HG02798 (cell line): ENCODE measurements at regions not wholly inside any gene's neighbourhood (a gene's known extent, or its start where the extent isn't known, plus 50 kb on each side); places are given as distances from the start of the nearest gene placed in this dataset.

Experiments
- ATAC-seq: cut with Tn5 transposase; IDR thresholded peaks from one replicate; pipeline ENCODE4 v1.9.1; 2021; ENCODE audit warnings: mild to moderate bottlenecking; ENCODE audit not compliant: unreplicated experiment, poor library complexity

- no peak for ATAC-seq
Measured at GRCh38 chr6:24016286-24016685, 109.7 kb upstream of the NRSN1 start.

- ATAC-seq: no peak
Measured at GRCh38 chr6:24016857-24017256, 109.2 kb upstream of the NRSN1 start.

DNA sequence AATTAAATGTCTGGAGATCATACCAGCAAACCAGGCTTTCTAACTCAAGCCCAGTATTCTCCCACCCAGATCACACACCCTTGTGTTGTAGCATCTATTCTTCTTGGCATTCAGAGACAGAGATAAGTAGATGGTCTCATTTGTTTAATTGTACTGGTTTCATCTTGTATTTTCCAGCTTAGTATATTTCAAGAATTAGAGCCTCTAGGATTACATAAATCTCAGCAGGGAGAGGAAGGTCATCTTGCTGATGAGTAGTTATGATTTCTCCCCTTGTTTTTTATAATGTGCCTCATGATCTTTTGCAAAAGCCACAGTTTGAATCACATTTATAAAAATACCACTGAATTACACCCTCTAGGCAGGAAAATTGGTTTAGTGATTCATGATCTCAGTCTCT is 106.6 kb upstream of the NRSN1 start:
- ATAC-seq: no peak

DNA sequence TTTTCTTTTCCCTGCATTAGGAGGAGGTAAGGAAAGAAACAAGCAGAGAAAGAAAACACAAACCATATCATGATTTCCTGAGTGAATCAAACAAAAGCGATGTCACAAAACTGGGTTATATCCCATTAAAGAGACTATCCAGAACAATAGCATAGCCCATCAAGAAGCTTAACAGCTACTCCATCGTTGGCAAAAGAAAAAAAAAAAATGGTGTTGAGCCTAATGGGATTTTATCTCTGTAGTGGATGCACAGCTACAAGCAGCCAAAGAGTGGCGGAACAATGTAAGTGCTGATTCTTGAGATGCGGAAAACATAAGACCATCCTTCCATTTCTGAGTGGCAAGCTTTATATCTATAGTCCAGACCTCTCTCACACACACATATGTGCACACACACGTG is 106.2 kb upstream of the NRSN1 start:
- ATAC-seq: no peak

DNA sequence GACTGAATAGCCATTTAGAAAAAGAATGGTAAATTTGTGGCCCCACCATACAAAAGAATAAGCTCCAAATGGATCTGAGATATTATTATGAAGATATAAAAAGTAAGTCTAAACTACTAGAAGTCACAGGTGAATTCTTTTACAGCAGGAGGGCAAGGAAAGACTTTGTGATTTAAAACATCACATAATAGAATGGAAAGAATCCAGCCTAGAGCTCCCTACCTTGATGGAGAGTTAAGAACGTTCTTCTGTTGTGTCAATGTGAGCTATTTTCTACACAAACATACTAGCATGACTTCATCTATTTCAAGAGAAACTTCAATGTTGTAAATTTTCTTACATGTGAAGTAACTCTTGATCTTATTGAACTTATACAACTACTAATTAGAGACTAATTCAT is 100.0 kb upstream of the NRSN1 start:
- no peak for ATAC-seq

DNA sequence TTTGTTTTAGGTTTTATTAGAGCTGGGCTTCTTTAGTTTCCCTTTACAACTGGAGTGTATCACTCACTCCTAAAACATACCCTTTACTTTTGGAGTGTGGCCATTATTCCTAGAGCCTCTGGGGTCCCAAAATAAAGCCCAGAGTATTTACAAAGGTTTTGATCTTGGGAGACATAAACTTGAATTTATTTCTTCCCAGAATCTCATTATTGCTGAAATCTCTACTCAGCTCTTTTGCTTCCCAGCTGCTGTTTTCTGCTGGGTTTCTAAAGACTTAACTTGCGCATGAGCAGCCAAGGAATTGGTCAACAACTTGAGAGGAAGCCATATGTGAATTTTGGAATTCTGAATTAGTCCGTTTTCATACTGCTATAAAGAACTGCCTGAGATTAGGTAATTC is 94.5 kb upstream of the NRSN1 start:
- no peak for ATAC-seq

DNA sequence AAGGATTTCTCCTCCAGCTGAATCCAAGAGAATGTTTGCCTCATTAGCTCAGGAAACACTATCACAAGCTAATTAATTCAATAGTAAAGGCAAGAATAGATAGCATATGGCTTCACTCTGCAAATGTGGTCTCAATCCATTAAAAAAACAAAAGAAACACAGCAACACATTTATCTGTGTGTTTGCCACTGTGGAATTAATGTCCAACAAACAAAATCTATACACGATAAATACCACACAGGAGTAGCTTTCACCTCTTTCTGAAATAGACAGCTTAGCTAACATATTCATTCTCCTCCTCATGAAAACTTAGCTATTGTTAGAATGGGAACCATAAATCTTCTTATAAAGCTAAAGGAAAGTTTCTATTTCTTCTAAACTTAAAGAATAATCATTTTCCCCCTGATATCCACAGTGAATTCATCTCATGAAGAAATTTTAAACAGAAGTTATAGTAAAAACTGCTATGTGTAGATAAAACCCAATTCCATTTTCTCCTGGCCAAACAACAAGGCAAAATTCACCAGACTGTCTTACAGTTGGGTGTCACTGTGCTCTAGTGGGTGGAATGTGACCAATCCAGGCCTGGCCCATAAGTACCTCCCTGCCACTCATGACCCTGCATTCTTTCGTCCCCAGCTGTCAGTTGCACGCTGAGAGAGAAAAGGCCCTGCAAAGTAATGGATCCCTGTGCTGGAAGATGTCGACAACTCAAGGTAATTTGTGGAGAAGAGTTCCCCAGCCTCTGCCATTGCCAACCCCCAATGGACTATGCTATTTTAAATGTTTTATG is 92.9 kb upstream of the NRSN1 start:
- no peak for ATAC-seq

DNA sequence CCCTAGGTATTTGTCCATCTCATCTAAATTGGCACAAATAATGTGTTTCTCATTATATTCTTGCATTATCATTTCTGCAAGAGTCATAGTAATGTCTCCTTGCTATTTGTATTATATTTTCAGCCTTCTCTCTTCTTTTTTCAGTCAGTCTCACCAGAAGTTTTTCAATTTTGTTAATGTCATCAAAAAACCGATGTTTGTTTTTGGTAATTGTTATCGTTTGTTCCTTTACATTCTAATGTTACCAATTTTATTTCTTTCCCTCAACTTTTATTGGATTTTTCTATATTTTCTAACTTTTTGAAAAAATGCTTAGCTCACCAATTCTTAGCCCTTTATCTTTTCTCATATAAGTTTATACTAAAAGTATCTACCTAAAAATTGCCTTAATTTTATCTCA is 82.2 kb upstream of the NRSN1 start:
- ATAC-seq: no peak

GRCh38 chr6:24051942-24052589 is 73.9 kb upstream of the NRSN1 start:
- ATAC-seq: no peak

GRCh38 chr6:24052590-24052961 is 73.4 kb upstream of the NRSN1 start:
- no peak for ATAC-seq

- no peak for ATAC-seq
Measured at GRCh38 chr6:24053057-24053456, 73.0 kb upstream of the NRSN1 start.

DNA sequence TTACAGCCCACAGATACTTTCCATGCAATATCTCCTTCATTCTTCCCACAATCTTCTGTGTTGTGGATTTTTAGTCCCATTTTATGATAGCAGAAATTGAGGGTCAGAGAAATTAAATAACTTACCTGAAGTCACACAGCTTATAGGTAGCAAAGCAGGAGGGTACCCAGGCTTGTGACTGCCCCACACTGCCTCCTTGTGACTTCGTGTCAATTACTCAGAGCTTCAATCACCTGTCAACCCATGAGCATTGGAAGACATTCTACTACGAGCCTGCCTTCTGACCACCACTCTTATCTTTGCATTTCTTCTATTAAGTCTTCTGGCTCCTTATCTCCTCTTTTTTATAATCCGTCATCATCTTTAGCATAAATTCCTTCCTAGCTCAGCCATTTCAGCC is 71.6 kb upstream of the NRSN1 start:
- no peak for ATAC-seq

GRCh38 chr6:24056567-24056966 is 69.4 kb upstream of the NRSN1 start:
- ATAC-seq: no peak

DNA sequence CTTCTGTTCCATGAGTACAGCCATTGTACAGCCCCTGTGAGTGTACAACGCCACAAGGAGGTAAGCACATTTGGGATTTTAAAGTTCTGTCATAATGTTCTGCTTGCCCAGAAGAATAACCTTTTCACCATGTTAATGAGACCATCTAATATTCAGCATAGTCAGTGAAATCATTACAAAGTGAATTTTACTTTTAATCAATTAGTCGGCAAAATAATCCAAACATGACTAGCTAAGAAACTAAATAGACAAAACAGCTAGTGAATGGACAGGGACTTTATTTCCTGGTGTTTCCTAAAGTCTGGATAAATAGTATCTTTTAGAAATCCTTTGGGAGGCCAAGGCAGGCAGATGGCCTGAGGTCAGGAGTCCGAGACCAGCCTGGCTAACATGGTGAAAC is 69.0 kb upstream of the NRSN1 start:
- ATAC-seq: no peak

- peak; percentile 98 for ATAC-seq
Measured at GRCh38 chr6:24060982-24061754, 64.8 kb upstream of the NRSN1 start.

GRCh38 chr6:24064106-24064505 is 61.9 kb upstream of the NRSN1 start:
- no peak for ATAC-seq

DNA sequence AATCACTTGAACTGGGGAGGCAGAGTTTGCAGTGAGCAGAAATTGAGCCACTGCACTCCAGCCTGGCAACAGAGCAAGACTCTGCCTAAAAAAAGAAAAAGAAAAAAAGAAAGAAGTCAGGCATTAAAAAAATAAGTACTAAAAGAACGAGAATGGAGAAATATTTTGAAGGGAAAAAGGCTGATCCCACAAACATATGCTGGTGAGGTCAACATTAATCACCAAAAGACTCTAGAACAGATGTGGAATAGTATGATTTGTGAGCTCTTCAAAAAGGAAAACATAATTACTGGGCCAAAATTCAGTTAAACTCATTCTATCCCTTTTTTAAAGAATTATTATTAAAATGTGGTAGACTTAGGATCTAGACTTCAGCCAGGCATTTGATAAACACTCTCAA is 61.2 kb upstream of the NRSN1 start:
- no peak for ATAC-seq

DNA sequence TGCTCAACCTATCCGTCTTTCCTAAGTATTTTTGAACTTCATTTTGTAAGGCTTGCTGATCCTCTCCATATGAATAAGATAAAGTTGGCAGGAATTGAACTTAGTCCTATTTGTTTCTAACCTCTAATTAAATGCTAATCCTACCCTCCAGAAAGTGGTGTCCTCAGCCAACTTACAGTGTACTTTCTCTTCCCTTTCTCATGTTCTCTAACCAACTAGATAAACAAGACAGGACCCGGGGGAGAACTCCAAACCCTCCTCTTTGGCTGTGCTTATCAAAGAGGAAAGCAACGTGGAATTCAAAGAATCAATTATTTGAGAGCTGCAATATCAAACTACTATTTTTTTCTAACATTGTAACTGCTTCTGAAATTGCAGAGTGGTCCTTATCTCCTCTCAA is 56.5 kb upstream of the NRSN1 start:
- ATAC-seq: no peak

GRCh38 chr6:24072038-24072746 is 53.8 kb upstream of the NRSN1 start:
- ATAC-seq: peak; percentile 70

DNA sequence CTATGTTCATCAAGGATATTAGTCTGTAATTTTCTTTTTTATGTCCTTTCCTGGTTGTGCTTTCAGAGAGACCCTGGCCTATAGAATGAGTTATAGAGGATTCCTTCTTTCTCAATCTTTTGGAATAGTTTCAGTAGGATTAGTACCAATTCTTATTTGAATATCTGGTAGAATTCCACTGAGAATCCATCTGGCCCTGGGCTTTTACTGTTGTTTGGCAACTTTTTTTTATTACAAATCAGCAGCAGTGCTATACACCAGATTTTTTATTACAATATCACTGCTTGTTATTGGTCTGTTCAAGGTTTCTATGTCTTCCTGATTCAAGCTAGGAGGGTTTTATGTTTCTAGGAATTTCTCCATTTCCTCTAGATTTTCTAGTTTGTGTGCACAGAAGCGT is 50.0 kb upstream of the NRSN1 start:
- ATAC-seq: no peak
